Activated T-helper 2 cell treated with anti-CD3 and anti-CD28 coated beads, Interferon-gamma antibody, Interleukin-2, Interleukin-4, amounts not matched to agents 10 μg/mL and 5 μg/mL and 100 μg/mL, durations not matched to agents 14 hours and 24 hours and 36 hours (primary cell): ENCODE measurements at regions not wholly inside any gene's neighbourhood (a gene's known extent, or its start where the extent isn't known, plus 50 kb on each side); places are given as distances from the start of the nearest gene placed in this dataset.

ENCODE experiments used
- DNase-seq: peaks from one replicate; pipeline ENCODE4 v3.0.0; 2021; ENCODE audit warnings: low spot score
- H3K27ac Mint-ChIP-seq: one replicate; pipeline ENCODE4 v1.8.0; 2021; ENCODE audit warnings: mixed read lengths
- H3K27me3 Mint-ChIP-seq: one replicate; pipeline ENCODE4 v1.8.0; 2021; ENCODE audit warnings: low read depth, mixed read lengths
- H3K36me3 Mint-ChIP-seq: one replicate; pipeline ENCODE4 v1.8.0; 2021; ENCODE audit warnings: low read depth, mixed read lengths
- H3K4me1 Mint-ChIP-seq: one replicate; pipeline ENCODE4 v1.8.0; 2021; ENCODE audit warnings: low read depth, mixed read lengths
- H3K4me3 Mint-ChIP-seq: one replicate; pipeline ENCODE4 v1.8.0; 2021; ENCODE audit warnings: low read depth, mild to moderate bottlenecking, moderate library complexity, mixed read lengths
- H3K9me3 Mint-ChIP-seq: one replicate; pipeline ENCODE4 v1.8.0; 2021; ENCODE audit warnings: mixed read lengths
- intact Hi-C: fragments of 100-400 bp; cut with micrococcal nuclease; formaldehyde crosslinking; loops from one replicate; pipeline ENCODE4 v1.15.1; 2023

DNA sequence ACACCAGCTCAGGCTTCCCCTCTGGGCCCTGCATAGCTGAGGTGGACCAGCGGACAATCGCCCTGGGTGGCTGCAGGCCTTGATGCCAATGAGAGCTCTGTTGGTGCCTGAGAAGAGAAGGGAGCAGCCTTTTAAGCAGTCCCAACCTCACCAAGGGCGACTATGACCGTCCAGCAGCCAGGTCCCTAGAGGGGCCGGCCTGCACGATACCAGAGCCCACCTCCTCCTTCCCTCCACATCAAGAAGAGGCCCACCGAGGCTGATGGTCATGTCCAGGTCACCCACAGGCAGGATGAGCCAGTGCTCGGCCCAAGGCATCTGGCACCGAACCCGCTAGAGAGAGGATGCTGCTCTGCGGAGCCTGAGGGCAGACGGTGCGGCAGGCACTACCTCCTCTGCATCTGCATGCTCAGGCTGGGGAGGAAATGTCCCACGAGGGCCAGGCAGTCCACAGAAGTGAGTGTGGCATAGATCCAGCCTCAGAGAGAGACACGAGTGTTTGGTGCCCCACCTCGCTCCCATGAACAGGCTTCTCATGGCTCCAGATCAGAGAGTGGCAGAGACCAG, 219.4 kb downstream of the TUBA3C start:
- Mint-ChIP-seq H3K4me1 (no peaks in the 10 kb centered on the region), H3K27me3 (no peaks in the 10 kb centered on the region), H3K27ac (no peak overlapping the region), H3K9me3 (peaks cover 11% of the 10 kb centered on the region), H3K36me3 (no peaks in the 10 kb centered on the region), H3K4me3 (no peak overlapping the region)
- DNase-seq: no peak
- intact Hi-C loops: no loop called here

GRCh38 chr13:18961383-18962117, 220.1 kb downstream of the TUBA3C start:
- intact Hi-C loops: no loop called here
- Mint-ChIP-seq H3K27me3 (no peaks in the 10 kb centered on the region), H3K4me3 (no peak overlapping the region), H3K4me1 (no peaks in the 10 kb centered on the region), H3K9me3 (peaks cover 17% of the 10 kb centered on the region), H3K27ac (no peak overlapping the region), H3K36me3 (no peaks in the 10 kb centered on the region)
- no peak for DNase-seq

- Mint-ChIP-seq H3K4me1 (no peaks in the 10 kb centered on the region), H3K27me3 (no peaks in the 10 kb centered on the region), H3K27ac (no peak overlapping the region), H3K36me3 (no peaks in the 10 kb centered on the region), H3K9me3 (peaks cover 21% of the 10 kb centered on the region), H3K4me3 (no peak overlapping the region)
- no peak for DNase-seq
- intact Hi-C loops: no loop called here
Observed at GRCh38 chr13:18960637-18961227, 220.9 kb downstream of the TUBA3C start.

DNA sequence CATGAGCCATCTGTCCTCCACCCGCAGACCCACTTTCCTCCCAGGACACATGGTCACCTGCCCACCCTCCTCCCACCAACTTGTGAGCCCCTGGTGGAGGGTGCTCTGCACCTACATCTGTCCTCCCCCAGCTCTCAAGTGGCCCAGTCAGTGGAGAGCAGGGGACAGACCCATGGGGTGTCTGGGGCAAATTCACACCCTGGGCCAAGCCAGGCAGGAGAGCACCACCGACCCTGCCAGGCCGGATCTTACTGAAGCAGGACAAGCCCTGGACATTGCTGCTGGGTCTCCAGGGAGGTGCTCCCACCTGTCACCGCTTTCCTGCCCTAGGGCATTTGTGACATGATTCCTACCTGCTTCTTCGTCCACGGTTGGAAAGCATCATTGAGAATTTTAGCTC, 221.6 kb downstream of the TUBA3C start:
- Mint-ChIP-seq H3K27ac (no peak overlapping the region), H3K4me3 (no peak overlapping the region), H3K36me3 (no peaks in the 10 kb centered on the region), H3K4me1 (no peaks in the 10 kb centered on the region), H3K9me3 (peaks cover 25% of the 10 kb centered on the region), H3K27me3 (no peaks in the 10 kb centered on the region)
- intact Hi-C loops: no loop called here
- no peak for DNase-seq

- intact Hi-C loops: no loop called here
- Mint-ChIP-seq H3K4me3 (no peak overlapping the region), H3K27me3 (no peaks in the 10 kb centered on the region), H3K9me3 (peaks cover 31% of the 10 kb centered on the region), H3K4me1 (no peaks in the 10 kb centered on the region), H3K36me3 (no peaks in the 10 kb centered on the region), H3K27ac (no peak overlapping the region)
- DNase-seq: no peak
Observed at GRCh38 chr13:18959229-18959628, 222.4 kb downstream of the TUBA3C start.

DNA sequence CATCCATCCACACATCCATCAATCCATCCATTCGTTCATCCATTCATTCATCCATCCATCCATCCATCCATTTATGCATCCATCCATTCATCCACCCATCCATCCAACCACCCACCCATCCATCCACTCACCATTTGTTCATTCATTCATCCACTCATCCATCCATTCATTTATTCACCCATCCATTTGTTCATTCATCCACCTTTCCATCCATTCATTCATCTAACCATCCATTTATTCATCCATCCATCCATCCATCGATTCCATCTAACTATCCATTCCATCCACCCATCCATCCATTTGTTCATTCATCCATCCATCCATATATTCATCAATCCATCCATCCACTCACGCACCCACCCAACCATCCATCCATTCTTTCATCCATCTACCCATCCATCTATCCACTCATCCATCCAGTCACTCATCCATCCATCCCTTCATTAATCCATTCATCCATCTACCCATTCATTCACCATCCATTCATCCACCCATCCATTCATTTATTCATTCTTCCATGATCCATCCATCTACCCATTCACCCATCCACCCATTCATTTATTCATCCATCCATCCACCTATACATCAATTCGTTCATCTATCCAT, 225.0 kb downstream of the TUBA3C start:
- H3K4me3 Mint-ChIP-seq: no peak overlapping the region
- no peaks in the 10 kb centered on the region for H3K27me3 Mint-ChIP-seq
- intact Hi-C loops: no loop called here
- DNase-seq: no peak
- H3K4me1 Mint-ChIP-seq: no peaks in the 10 kb centered on the region
- H3K36me3 Mint-ChIP-seq: no peaks in the 10 kb centered on the region
- H3K27ac Mint-ChIP-seq: no peak overlapping the region
- H3K9me3 Mint-ChIP-seq: peaks cover 37% of the 10 kb centered on the region

GRCh38 chr13:18954254-18954653, 227.4 kb downstream of the TUBA3C start:
- no peaks in the 10 kb centered on the region for H3K4me1 Mint-ChIP-seq
- DNase-seq: no peak
- no peak overlapping the region for H3K4me3 Mint-ChIP-seq
- intact Hi-C loops: no loop called here
- H3K9me3 Mint-ChIP-seq: peaks cover 37% of the 10 kb centered on the region
- H3K27ac Mint-ChIP-seq: no peak overlapping the region
- H3K36me3 Mint-ChIP-seq: no peaks in the 10 kb centered on the region
- no peaks in the 10 kb centered on the region for H3K27me3 Mint-ChIP-seq

DNA sequence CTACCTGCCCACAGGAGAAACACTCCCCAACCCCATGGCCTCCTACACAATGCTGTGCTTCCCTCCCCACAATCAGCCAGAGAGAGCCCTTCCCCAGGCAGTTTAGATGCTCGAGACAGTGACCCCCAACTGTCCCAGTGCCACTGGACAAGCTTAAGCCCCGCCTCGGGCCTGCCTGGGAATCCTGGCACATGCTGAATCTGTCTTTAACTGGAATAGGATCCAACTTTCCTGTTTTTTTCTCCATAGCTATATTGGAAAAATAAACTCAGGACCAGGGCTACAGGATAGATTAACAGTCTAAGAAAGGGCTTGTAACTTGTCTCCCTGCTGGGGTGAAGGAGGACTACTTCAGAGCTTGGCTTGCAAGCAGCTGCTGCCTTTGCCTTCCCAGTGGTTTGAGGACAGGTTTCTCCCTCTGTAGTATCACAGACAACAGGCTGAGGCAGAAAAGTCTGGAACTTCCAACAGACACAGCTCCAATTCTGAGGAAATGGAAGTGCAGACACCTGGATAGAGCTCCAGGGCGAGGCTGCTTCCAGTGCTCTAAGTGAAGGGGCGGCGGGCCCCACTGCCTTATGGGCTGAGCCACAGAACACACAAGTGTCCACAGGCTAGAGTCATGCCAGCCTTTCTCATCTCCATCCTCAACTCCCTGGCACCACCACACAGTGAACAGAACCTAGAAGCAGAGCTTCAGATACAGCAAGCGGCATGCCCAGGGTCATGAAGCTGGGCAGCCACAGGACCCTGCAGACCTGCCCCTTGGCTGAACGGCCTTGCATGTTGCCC, 228.3 kb downstream of the TUBA3C start:
- intact Hi-C loops: no loop called here
- no peaks in the 10 kb centered on the region for H3K4me1 Mint-ChIP-seq
- DNase-seq: no peak
- H3K4me3 Mint-ChIP-seq: no peak overlapping the region
- H3K36me3 Mint-ChIP-seq: no peaks in the 10 kb centered on the region
- H3K27me3 Mint-ChIP-seq: no peaks in the 10 kb centered on the region
- H3K27ac Mint-ChIP-seq: no peak overlapping the region
- peaks cover 37% of the 10 kb centered on the region for H3K9me3 Mint-ChIP-seq

GRCh38 chr13:18952225-18953016, 229.2 kb downstream of the TUBA3C start:
- Mint-ChIP-seq H3K4me1 (no peaks in the 10 kb centered on the region), H3K27me3 (no peaks in the 10 kb centered on the region), H3K4me3 (no peak overlapping the region), H3K9me3 (peaks cover 33% of the 10 kb centered on the region), H3K27ac (no peak overlapping the region), H3K36me3 (no peaks in the 10 kb centered on the region)
- no peak for DNase-seq
- intact Hi-C loops: no loop called here

DNA sequence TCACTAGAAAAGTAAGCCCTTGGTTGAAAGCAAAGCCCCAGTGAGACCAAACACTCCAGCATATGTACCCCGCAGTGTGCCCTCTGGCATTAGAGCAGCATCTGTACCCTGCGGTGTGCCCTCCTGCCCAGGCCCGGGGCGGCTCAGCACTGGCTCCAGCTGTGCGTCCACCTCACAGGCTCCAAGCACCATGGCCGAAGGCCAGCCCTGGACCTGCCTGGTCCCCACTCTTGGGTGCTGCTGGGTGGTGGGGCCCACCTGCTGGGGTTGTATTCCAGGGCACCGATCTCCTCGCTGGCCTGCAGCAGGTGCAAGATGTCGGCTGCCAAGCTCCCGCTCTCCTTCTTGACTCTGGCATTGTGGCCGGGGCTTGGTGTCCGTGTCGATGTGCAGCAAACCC, 230.2 kb downstream of the TUBA3C start:
- no peaks in the 10 kb centered on the region for H3K4me1 Mint-ChIP-seq
- H3K9me3 Mint-ChIP-seq: peaks cover 23% of the 10 kb centered on the region
- no peaks in the 10 kb centered on the region for H3K36me3 Mint-ChIP-seq
- intact Hi-C loops: no loop called here
- H3K27me3 Mint-ChIP-seq: no peaks in the 10 kb centered on the region
- H3K4me3 Mint-ChIP-seq: no peak overlapping the region
- DNase-seq: no peak
- H3K27ac Mint-ChIP-seq: no peak overlapping the region

- Mint-ChIP-seq H3K27me3 (no peaks in the 10 kb centered on the region), H3K4me1 (no peaks in the 10 kb centered on the region), H3K4me3 (no peak overlapping the region), H3K27ac (no peak overlapping the region), H3K36me3 (no peaks in the 10 kb centered on the region), H3K9me3 (peaks cover 13% of the 10 kb centered on the region)
- intact Hi-C loops: no loop called here
- DNase-seq: no peak
Observed at GRCh38 chr13:18949970-18950369, 231.7 kb downstream of the TUBA3C start.

DNA sequence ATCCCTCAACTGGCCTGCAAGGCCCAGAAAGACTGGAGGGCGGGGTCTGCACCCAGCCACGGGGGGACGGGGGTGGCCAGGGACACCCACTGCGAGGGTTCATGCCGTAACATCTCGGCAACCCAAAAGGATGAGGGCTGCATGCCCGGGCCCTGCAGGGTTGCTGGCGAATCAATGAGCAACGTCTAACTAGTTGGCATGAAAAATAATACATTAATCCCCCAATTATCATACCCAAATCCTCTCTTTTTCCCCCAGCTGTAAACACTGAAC, 232.2 kb downstream of the TUBA3C start:
- no peak for DNase-seq
- Mint-ChIP-seq H3K4me1 (no peaks in the 10 kb centered on the region), H3K9me3 (peaks cover 9% of the 10 kb centered on the region), H3K4me3 (no peak overlapping the region), H3K27me3 (no peaks in the 10 kb centered on the region), H3K36me3 (no peaks in the 10 kb centered on the region), H3K27ac (no peak overlapping the region)
- intact Hi-C loops: no loop called here
